AG09309 (cell line): ENCODE measurements at regions not wholly inside any gene's neighbourhood (a gene's known extent, or its start where the extent isn't known, plus 50 kb on each side); places are given as distances from the start of the nearest gene placed in this dataset.

Experiments used
- DNase-seq: peaks from one replicate; pipeline ENCODE4 v3.0.0-alpha.2; 2010; ENCODE audit warnings: low read depth
- H3K4me3 ChIP-seq: 2 replicates; pipeline ENCODE4 v1.5.1; 2011; ENCODE audit warnings: mild to moderate bottlenecking, low read depth, low read length, moderate library complexity; ENCODE audit not compliant: control insufficient read depth
- TF ChIP-seq, protein P1 (sequence below): IDR thresholded peaks from 2 replicates; pipeline ENCODE4 v1.5.1; 2011; ENCODE audit warnings: mild to moderate bottlenecking, low read depth, low read length, inconsistent platforms; ENCODE audit not compliant: insufficient read depth, control insufficient read depth; ENCODE audit errors: missing control alignments

DNA sequence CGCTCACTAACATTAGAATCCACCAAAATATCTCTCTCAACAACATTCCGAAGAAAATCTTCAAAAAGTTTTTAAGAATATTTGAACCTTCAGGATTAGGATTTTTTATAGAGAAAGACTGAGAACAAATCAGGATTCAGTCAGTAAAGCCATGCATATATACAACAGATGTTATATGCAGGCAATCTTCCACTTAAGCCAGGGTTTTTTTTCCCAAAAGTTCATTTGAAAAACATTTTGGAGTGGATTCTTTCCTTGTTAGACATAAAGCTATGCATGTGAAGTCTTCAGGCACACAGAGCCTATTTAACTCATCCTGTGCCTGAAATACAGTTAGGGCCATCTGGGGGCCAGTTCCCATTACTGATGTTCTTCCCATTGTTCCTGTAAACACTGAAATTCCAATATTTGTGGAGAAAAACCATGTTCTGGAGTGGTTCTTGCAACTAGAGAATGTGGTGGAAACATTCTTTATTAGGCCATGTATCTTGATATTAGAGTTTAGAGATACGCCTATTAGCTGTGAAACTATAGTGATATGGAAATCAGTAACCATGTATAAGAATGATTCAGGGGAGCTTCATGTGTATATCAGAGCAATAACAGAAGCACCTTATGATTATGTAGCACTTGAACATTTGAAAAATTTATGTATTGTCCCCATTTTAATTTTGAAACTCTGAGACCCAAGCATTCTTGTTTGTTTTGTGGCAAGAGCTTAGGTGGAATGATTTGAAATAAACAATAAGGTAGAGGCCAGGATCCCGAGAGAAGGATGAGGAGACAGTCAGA, 61.7 kb downstream of the PLEKHG1 start:
- no peak overlapping the region for H3K4me3 ChIP-seq
- DNase-seq = no peak
- TF ChIP-seq, protein P1, sequence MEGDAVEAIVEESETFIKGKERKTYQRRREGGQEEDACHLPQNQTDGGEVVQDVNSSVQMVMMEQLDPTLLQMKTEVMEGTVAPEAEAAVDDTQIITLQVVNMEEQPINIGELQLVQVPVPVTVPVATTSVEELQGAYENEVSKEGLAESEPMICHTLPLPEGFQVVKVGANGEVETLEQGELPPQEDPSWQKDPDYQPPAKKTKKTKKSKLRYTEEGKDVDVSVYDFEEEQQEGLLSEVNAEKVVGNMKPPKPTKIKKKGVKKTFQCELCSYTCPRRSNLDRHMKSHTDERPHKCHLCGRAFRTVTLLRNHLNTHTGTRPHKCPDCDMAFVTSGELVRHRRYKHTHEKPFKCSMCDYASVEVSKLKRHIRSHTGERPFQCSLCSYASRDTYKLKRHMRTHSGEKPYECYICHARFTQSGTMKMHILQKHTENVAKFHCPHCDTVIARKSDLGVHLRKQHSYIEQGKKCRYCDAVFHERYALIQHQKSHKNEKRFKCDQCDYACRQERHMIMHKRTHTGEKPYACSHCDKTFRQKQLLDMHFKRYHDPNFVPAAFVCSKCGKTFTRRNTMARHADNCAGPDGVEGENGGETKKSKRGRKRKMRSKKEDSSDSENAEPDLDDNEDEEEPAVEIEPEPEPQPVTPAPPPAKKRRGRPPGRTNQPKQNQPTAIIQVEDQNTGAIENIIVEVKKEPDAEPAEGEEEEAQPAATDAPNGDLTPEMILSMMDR = no peak

DNA sequence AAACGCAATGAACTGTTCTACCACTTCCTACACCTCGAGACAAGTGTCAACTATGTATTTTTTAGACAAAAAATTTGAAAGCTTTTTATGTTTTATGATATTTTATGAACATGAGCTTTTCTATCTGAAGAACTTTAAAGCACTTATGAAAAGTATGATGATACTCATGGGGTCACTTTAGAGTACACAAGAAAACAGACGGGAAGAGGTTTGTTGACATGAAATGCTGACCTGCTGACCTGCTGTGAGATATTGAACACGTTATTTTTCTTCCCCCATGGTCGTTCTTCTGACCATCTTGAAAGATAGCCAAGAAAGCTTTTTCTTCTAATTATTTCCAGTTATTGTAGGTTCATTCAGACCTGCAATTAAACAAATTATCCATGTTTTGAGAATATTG, 63.1 kb downstream of the PLEKHG1 start:
- no peak for DNase-seq
- TF ChIP-seq, protein P1 = no peak
- H3K4me3 ChIP-seq = no peak overlapping the region

DNA sequence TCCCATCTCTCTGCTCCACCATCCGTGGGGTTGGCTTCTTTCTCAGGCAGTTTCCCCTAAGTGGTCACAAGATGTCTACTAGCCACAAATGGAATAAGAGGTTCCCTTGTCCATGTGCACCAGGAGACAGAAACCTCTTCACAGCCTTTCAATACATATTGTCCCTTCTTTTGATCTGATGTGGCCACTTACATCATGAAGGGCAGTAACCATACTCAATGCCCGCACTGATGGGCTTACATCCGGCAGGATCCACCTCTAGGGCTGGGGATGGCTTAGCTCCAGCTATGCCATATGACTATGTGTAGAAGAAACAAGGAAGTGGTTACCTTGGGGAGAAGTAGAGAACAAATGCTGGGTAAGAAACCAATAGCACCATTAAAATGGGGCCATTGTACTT, 64.4 kb downstream of the PLEKHG1 start:
- no peak for DNase-seq
- no peak overlapping the region for H3K4me3 ChIP-seq
- TF ChIP-seq, protein P1 = no peak

DNA sequence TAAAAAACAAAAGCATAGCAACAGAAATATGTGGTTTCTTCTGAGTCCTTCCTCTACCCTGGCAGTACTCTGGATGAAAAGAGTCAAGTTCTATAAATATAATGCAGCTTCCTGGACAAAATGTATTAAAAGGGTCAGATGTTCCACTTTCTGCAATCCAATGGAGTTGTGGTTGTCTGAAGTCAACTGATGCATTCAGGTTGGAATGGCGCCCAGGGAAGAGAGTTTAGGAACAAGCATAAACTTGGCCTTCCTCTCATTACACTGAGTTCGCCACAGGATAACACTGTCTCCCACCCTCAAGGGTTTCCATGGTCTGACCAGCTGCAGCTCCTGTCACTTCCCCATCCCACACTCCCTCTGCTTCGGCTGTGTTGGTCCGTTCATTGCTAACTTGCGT, 66.4 kb downstream of the PLEKHG1 start:
- no peak overlapping the region for H3K4me3 ChIP-seq
- no peak for DNase-seq
- TF ChIP-seq, protein P1 = no peak

DNA sequence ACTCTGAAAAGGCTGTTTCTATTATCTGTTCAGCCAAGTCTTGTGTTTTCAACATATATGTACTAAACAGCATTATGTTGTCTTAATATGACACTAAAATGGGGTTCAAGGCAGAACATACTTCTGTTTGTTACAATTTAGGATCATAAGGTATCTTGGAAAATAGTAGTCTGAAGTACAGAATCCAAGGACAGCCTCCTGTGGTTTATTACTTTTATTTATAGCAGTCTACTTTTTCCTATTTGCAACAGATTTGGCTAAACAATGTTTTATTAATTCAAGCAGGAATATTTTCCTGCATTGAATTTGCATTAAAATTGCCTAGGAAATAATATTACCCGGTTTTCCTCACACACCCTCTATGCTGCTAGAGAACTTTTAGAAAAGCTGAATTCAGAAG, 67.7 kb downstream of the PLEKHG1 start:
- no peak overlapping the region for H3K4me3 ChIP-seq
- no peak for DNase-seq
- TF ChIP-seq, protein P1 = no peak

DNA sequence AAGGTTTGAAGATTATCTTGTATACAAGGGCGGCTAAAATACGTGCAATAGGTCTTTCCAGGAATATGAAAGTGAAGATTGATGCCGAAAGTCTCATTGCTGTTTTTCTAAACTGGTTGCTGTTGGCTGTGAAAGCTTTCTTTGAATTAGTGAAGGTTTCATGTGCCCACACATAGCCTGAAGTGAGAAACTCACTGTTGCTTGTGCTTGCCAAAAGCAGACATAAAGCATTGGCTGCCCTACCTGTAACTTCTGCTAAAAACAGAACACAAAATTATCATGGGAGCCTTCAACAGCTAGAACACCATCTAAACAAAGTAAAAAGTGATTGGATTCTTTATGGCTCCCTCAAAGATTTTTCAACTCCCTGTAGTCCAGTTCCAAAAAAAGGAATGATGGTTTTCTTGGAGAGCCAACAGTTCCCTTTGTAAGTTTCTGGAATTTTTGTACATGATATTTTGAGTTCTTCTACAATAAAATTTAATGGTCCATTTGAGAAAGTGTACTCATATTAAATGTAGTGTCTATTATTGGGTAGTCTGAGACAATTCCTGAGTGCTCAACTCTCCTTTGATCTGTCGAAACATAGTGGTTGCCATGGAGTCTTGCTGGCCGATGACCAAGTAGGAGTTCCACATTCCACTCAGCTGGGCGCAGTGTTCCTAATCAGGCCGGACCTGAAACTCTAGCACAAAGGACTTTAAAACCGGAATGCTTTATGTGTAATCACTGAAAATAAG, 68.5 kb downstream of the PLEKHG1 start:
- no peak overlapping the region for H3K4me3 ChIP-seq
- DNase-seq = peak; percentile 59
- TF ChIP-seq, protein P1 = no peak
